ENCODE measurements at regions not wholly inside any gene's neighbourhood (a gene's known extent, or its start where the extent isn't known, plus 50 kb on each side); places are given as distances from the start of the nearest gene placed in this dataset.
A peak's percentile ranks its signal among the peaks of the same experiment; 100 is the strongest.

DNA sequence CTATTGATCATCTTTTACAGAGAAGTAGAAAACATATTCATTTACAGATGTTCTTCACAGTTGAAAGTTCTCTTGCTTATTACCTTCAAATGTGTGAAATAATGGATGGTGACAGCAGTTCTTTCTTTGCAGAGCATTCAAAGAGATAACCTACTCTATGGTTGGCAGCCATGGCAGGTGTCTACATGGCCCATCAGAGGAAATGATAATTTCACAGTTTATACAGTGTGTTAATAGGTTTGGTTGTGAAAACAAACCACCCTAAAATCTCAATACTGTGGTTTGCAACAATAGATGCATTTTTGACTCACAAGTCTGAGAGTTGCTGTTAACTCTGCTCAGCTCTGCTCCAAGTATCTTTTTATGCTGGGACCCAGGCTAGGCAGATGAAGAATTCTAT, 241.2 kb upstream of the SAMSN1 start:
- Histone ChIP-seq H3K27me3 (ENCODE audit: control insufficient read depth, insufficient read depth, low read length) (no peaks in the 10 kb centered on the region), H3K9ac (ENCODE audit: low read length) (no peak overlapping the region), H3K27ac (ENCODE audit: low read depth, low read length) (no peak overlapping the region), H3K4me3 (ENCODE audit: low read length) (no peak overlapping the region), H3K36me3 (ENCODE audit: control insufficient read depth, insufficient read depth, low read length) (no peaks in the 10 kb centered on the region), H3K4me1 (ENCODE audit: control insufficient read depth, insufficient read depth, low read length) (no peaks in the 10 kb centered on the region)

DNA sequence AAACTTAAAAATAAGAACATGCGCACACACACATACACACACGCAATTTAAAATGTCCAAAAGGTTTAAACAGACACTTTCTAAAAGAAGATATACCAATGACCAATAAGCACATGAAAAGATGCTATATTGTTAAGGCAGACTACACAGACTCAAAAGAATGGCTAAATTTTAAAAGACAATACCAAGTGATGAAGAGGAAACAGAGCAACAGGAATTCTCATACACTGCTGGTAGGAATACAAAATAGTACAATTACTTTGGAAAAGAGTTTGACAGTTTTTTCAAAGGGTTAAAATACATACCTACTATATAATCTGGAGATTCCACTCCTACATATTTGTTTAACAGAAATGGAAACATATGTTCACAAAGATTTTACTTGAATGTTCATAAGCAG, 239.6 kb upstream of the SAMSN1 start:
- H3K4me1 ChIP-seq (ENCODE audit: control insufficient read depth, insufficient read depth, low read length), result no peaks in the 10 kb centered on the region
- H3K27me3 ChIP-seq (ENCODE audit: control insufficient read depth, insufficient read depth, low read length), result no peaks in the 10 kb centered on the region
- no peak overlapping the region for H3K27ac ChIP-seq (ENCODE audit: low read depth, low read length)
- no peak overlapping the region for H3K4me3 ChIP-seq (ENCODE audit: low read length)
- no peak overlapping the region for H3K9ac ChIP-seq (ENCODE audit: low read length)
- H3K36me3 ChIP-seq (ENCODE audit: control insufficient read depth, insufficient read depth, low read length), result no peaks in the 10 kb centered on the region

DNA sequence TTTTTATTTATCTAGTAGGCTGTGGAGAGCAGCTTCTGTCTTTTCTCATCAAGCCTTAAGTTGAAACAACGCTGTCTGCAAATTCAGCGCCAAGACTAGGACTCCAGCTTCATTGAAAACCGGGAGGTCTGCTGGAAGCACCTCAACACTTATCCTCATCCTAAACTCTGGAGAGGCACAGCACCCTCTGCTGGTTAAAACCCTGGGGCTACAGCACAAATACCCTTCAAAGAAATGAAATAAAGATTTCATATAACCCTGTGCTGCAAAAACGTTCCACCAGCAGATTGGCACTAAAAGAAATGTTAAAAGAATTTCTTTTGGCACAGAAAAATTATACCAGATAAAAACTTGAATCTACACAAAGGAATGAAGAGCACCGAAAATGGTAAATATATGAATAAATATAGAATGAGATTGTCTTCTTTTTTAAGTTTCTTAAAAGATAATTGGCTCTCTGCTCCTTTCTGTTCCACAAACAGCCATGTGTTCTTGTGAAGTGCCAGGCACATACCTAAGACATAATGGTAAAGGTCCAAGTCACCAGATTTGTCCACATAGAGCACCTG, 227.7 kb upstream of the SAMSN1 start:
- Histone ChIP-seq H3K27me3 (ENCODE audit: control insufficient read depth, insufficient read depth, low read length) (no peaks in the 10 kb centered on the region), H3K36me3 (ENCODE audit: control insufficient read depth, insufficient read depth, low read length) (no peaks in the 10 kb centered on the region), H3K4me3 (ENCODE audit: low read length) (no peak overlapping the region), H3K4me1 (ENCODE audit: control insufficient read depth, insufficient read depth, low read length) (no peaks in the 10 kb centered on the region), H3K27ac (ENCODE audit: low read depth, low read length) (no peak overlapping the region), H3K9ac (ENCODE audit: low read length) (no peak overlapping the region)

DNA sequence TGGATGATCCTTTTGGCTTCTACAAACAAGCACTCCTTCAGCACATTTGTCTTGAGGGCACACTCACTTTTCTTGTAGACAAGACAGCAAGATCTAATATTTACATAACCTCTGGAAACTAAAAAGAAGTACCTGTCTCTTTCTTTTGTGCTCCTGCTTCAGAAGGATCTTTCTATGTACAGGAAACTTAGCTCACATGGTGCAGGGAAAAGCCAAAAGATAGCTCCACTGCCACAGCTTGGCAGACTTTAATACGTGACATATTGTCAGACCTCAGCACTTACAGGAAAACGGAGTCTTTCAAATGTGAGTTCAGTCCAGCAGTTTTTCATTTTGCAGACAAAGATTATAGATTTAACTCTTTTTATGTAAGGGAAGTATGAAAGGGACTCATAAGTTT, 225.5 kb upstream of the SAMSN1 start:
- H3K9ac ChIP-seq (ENCODE audit: low read length), result no peak overlapping the region
- no peaks in the 10 kb centered on the region for H3K27me3 ChIP-seq (ENCODE audit: control insufficient read depth, insufficient read depth, low read length)
- H3K27ac ChIP-seq (ENCODE audit: low read depth, low read length), result no peak overlapping the region
- H3K4me1 ChIP-seq (ENCODE audit: control insufficient read depth, insufficient read depth, low read length), result no peaks in the 10 kb centered on the region
- H3K36me3 ChIP-seq (ENCODE audit: control insufficient read depth, insufficient read depth, low read length), result no peaks in the 10 kb centered on the region
- no peak overlapping the region for H3K4me3 ChIP-seq (ENCODE audit: low read length)

DNA sequence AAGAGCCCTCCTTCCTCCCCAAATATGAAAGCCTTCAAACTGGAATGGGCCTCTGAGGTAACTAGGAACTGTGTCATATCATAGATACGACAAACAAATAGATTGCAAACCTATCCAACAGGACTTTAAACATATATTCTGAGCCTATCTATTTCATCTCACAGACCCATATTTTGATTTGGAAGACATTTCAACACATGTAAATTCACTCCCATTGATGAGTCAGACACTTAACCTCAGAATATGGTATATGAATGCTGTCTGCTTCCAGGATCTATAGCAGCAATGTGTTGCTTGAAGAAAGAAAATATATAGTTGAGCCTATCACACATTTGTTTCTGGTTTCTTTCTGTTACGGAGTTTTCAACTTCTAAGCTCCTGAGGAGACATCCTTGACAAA, 221.9 kb upstream of the SAMSN1 start:
- no peaks in the 10 kb centered on the region for H3K36me3 ChIP-seq (ENCODE audit: control insufficient read depth, insufficient read depth, low read length)
- no peak overlapping the region for H3K9ac ChIP-seq (ENCODE audit: low read length)
- H3K27ac ChIP-seq (ENCODE audit: low read depth, low read length), result no peak overlapping the region
- no peak overlapping the region for H3K4me3 ChIP-seq (ENCODE audit: low read length)
- no peaks in the 10 kb centered on the region for H3K4me1 ChIP-seq (ENCODE audit: control insufficient read depth, insufficient read depth, low read length)
- no peaks in the 10 kb centered on the region for H3K27me3 ChIP-seq (ENCODE audit: control insufficient read depth, insufficient read depth, low read length)

DNA sequence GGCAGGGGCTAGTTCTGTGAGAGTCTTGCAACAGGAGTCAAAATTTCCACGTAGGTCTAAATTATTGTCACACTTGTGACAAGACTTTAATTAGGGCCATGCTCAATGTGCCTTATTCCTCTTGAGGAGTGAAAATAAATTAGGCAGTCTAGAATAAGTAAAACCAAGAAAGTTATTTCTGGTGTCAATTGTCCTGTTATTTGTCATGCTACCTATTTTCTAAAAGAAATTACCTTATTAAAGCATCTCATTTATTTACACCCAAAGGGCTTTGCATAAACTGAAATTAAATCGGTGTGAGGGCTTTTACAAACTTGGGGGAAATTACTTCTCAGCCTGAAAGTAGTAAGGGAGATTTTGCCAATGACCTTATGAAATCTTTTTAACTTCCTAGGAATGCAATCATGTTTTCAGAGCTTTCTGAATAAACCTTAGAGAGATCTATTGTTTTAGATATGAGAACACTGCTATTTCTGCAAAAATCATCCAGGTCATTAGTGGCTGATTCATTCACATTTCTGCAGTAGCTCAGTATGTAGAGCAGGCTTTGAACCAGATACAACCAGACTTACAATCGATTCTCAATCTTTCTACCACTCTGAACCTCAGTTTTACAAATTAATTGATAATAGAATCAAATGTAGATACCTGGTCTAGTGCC, 221.2 kb upstream of the SAMSN1 start:
- H3K27me3 ChIP-seq (ENCODE audit: control insufficient read depth, insufficient read depth, low read length), result no peaks in the 10 kb centered on the region
- H3K36me3 ChIP-seq (ENCODE audit: control insufficient read depth, insufficient read depth, low read length), result no peaks in the 10 kb centered on the region
- no peak overlapping the region for H3K4me3 ChIP-seq (ENCODE audit: low read length)
- no peaks in the 10 kb centered on the region for H3K4me1 ChIP-seq (ENCODE audit: control insufficient read depth, insufficient read depth, low read length)
- H3K9ac ChIP-seq (ENCODE audit: low read length), result no peak overlapping the region
- no peak overlapping the region for H3K27ac ChIP-seq (ENCODE audit: low read depth, low read length)

DNA sequence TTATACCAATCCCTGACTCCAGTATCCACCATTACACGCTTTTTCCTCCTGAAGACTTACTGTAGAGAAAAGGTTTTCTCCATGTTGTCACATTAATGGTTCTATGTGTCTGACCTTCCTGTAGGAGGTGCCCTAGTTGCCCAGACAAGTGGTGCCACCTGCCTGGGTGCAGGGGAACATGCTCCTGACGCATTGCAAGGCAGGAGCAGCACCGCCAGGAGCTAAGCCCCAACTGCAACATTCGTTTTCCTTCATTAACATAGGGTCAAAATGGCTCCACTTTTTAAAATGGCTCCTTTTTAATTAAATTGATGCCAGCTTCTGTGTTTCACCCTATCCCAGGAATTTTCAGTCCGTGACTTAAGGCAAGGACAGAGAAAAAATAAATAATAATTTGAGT, 220.1 kb upstream of the SAMSN1 start:
- Histone ChIP-seq H3K9ac (ENCODE audit: low read length) (no peak overlapping the region), H3K4me3 (ENCODE audit: low read length) (no peak overlapping the region), H3K36me3 (ENCODE audit: control insufficient read depth, insufficient read depth, low read length) (no peaks in the 10 kb centered on the region), H3K27me3 (ENCODE audit: control insufficient read depth, insufficient read depth, low read length) (no peaks in the 10 kb centered on the region), H3K4me1 (ENCODE audit: control insufficient read depth, insufficient read depth, low read length) (no peaks in the 10 kb centered on the region), H3K27ac (ENCODE audit: low read depth, low read length) (no peak overlapping the region)

DNA sequence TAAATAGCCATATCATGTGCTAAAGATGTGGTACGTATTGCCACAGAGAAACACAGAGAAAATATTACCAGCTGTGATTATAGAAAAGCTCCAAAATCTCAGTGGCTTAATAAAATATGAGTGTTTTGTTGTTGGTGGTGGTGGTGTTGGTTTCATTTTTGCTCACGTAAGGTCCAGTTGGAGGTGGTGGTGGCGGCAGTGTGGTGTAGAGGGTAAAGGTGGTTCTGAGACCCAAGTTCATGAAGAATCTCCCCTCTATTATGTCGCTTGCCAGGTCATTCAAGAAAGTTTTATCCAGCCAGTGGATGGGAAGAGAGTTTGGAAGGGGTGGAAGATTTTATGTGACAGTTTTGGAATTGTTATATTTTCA, 217.6 kb upstream of the SAMSN1 start:
- Histone ChIP-seq H3K27me3 (ENCODE audit: control insufficient read depth, insufficient read depth, low read length) (no peaks in the 10 kb centered on the region), H3K4me1 (ENCODE audit: control insufficient read depth, insufficient read depth, low read length) (no peaks in the 10 kb centered on the region), H3K27ac (ENCODE audit: low read depth, low read length) (no peak overlapping the region), H3K36me3 (ENCODE audit: control insufficient read depth, insufficient read depth, low read length) (no peaks in the 10 kb centered on the region), H3K9ac (ENCODE audit: low read length) (no peak overlapping the region), H3K4me3 (ENCODE audit: low read length) (no peak overlapping the region)

DNA sequence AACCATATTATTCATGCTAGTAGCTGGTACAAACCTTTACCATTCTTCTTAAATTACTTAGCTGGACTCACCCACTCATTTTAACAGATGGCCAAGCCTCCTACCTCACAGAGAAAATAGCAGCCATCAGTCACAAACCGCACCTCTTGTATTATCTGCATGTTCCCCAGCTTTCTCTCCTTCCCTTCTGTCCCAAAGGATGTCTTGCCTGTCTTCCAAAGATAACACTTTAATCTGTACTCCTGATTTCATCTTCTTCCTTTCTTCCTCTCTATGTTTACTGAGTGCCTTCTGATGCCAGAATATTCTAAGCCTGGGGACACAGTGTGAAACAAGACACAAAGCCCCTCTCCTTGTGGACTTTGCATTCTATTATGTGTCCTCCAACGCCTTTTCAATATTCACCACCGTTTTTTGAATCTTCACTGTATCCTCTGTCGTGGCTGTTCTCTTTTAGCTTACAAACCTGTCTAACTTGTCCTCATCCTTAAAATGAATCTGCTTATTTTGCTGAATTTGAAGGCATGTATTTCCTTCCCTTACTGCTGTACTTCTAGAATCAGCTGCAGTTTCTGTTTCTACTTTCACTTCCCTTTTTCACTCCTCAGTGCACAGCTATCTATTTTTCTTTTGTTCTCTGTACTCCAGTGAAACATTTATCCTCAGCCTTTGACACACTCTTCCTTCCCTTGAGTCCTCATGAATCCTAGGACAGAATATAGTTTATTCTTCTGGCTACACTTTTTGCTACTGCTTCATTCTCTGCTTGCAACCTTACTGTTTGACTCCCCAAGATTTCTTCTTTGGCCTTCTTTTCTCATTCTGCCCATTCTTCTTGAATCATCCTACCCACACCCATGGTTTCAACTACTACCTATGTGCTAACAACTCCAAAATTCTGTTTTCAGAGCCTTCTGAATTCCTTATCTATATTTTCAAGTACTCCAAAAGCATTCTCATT, 216.9 kb upstream of the SAMSN1 start:
- no peak overlapping the region for H3K27ac ChIP-seq (ENCODE audit: low read depth, low read length)
- H3K9ac ChIP-seq (ENCODE audit: low read length), result no peak overlapping the region
- H3K36me3 ChIP-seq (ENCODE audit: control insufficient read depth, insufficient read depth, low read length), result no peaks in the 10 kb centered on the region
- H3K4me1 ChIP-seq (ENCODE audit: control insufficient read depth, insufficient read depth, low read length), result no peaks in the 10 kb centered on the region
- no peaks in the 10 kb centered on the region for H3K27me3 ChIP-seq (ENCODE audit: control insufficient read depth, insufficient read depth, low read length)
- H3K4me3 ChIP-seq (ENCODE audit: low read length), result peak overlapping the region; percentile 21

DNA sequence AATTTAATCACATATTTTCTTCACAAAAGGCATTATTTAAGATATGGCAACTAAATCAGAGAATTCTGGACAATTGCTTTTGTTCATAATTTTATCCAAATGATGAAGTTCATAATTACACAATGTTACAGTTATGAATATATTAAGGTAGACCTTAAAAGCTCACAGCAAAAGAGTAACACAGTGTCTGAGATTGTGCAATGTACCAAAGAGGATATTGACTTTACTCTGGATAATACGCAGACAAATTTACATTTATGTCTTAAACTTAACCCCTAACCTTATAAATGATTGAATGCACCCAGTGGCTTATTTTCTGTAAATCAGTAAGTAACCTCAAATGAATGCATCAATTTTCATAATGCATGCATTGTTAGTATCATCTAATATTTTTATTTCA, 216.2 kb upstream of the SAMSN1 start:
- Histone ChIP-seq H3K9ac (ENCODE audit: low read length) (no peak overlapping the region), H3K36me3 (ENCODE audit: control insufficient read depth, insufficient read depth, low read length) (no peaks in the 10 kb centered on the region), H3K4me3 (ENCODE audit: low read length) (peak overlapping the region; percentile 21), H3K27me3 (ENCODE audit: control insufficient read depth, insufficient read depth, low read length) (no peaks in the 10 kb centered on the region), H3K27ac (ENCODE audit: low read depth, low read length) (no peak overlapping the region), H3K4me1 (ENCODE audit: control insufficient read depth, insufficient read depth, low read length) (no peaks in the 10 kb centered on the region)

DNA sequence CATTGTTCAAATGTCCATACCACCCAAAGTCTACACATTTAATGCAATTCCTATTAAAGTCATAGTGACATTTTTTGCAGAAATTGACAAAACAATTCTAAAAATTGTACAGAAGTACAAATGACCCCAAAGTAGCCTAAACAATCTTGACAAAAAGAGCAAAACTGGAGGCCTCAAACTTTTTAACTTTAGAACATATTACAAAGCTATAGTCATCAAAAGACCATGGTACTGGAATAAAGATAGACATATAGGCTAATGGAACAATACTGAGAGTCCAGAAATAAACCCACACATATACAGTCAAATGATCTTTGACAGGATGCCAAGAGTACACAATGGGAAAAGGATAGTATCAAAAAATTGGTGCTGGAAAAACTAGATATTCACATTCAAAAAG, 213.2 kb upstream of the SAMSN1 start:
- Histone ChIP-seq H3K27me3 (ENCODE audit: control insufficient read depth, insufficient read depth, low read length) (no peaks in the 10 kb centered on the region), H3K27ac (ENCODE audit: low read depth, low read length) (no peak overlapping the region), H3K4me1 (ENCODE audit: control insufficient read depth, insufficient read depth, low read length) (no peaks in the 10 kb centered on the region), H3K9ac (ENCODE audit: low read length) (no peak overlapping the region), H3K4me3 (ENCODE audit: low read length) (no peak overlapping the region), H3K36me3 (ENCODE audit: control insufficient read depth, insufficient read depth, low read length) (no peaks in the 10 kb centered on the region)

DNA sequence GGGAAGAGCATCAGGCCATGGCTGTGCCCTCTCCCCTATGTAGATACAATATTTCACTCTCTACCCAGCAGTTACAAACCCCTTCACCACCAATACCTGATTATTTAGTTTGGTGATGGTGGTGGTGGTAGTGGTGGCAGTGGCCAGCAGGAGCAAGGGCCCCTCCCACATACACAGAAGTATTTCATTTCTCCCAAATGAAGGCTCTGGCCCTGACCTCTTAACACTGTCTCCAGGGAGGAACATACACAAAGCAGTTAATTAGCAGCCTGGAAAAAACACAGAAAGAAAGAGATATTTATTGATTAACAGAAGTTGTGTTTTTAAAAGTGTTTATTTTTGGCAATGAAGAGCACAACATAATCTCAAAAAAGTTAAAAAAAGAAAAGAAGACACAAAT, 212.7 kb upstream of the SAMSN1 start:
- Histone ChIP-seq H3K4me3 (ENCODE audit: low read length) (no peak overlapping the region), H3K9ac (ENCODE audit: low read length) (no peak overlapping the region), H3K36me3 (ENCODE audit: control insufficient read depth, insufficient read depth, low read length) (no peaks in the 10 kb centered on the region), H3K27ac (ENCODE audit: low read depth, low read length) (no peak overlapping the region), H3K27me3 (ENCODE audit: control insufficient read depth, insufficient read depth, low read length) (no peaks in the 10 kb centered on the region), H3K4me1 (ENCODE audit: control insufficient read depth, insufficient read depth, low read length) (no peaks in the 10 kb centered on the region)
